Esophagus muscularis mucosa (tissue), 4 donors: ENCODE measurements at regions not wholly inside any gene's neighbourhood (a gene's known extent, or its start where the extent isn't known, plus 50 kb on each side); places are given as distances from the start of the nearest gene placed in this dataset.
A peak's percentile ranks its signal among the peaks of the same experiment; 100 is the strongest.

ENCODE experiments used
- DNase-seq: peaks from one replicate; pipeline ENCODE4 v3.0.0-alpha.2; 2017; ENCODE audit errors: extremely low spot score
- H3K27ac ChIP-seq, 4 donors: fragments of 200-600 bp; sonication (generic); replicated peaks in 1 of 4; 1 replicate in 3 of 4; 2 replicates in 1 of 4; pipeline ENCODE4 v1.5.1; 2016 to 2019; ENCODE audit warnings: mild to moderate bottlenecking in 1 of 4
- H3K27me3 ChIP-seq, 4 donors: fragments of 200-600 bp; sonication (generic); one replicate each; pipeline versions ENCODE4 v1.5.1 to v1.6.0; 2016 to 2019
- H3K36me3 ChIP-seq, 4 donors: fragments of 200-600 bp; sonication (generic); one replicate each; pipeline ENCODE4 v1.5.1; 2016 to 2019
- H3K4me1 ChIP-seq, 4 donors: fragments of 200-600 bp; sonication (generic); one replicate each; pipeline ENCODE4 v1.5.1; 2016 to 2019
- H3K4me3 ChIP-seq, 4 donors: fragments of 200-600 bp; sonication (generic); 1 replicate in 2 of 4; 2 replicates in 2 of 4; pipeline ENCODE4 v1.5.1; 2016 to 2019; ENCODE audit warnings: mild to moderate bottlenecking in 4 of 4, moderate library complexity in 1 of 4
- H3K9me3 ChIP-seq, 4 donors: fragments of 200-600 bp; sonication (generic); 1 replicate in 3 of 4; 2 replicates in 1 of 4; pipeline ENCODE4 v1.5.1; 2016 to 2019
- EP300 ChIP-seq: sonication (generic); formaldehyde crosslinking; IDR thresholded peaks from one replicate; pipeline ENCODE4 v1.6.1; 2017; ENCODE audit warnings: antibody characterized with exemption
- POLR2A ChIP-seq: fragments of 450-650 bp; IDR thresholded peaks from one replicate; pipeline ENCODE4 v1.6.1; 2017; ENCODE audit warnings: antibody characterized with exemption, moderate library complexity, mild to moderate bottlenecking, low read depth
- POLR2AphosphoS5 ChIP-seq, 2 donors: sonication (generic); formaldehyde crosslinking; IDR thresholded peaks; one replicate each; pipeline ENCODE4 v1.6.1; 2017; ENCODE audit warnings: antibody characterized with exemption in 2 of 2
- WGBS: methylation state at CpG from one replicate; pipeline ENCODE4 v1.1.5; 2018; 5-methylcytosine and 5-hydroxymethylcytosine counted together
- intact Hi-C: fragments of 100-400 bp; cut with DNase I; formaldehyde crosslinking; loops from one replicate; pipeline ENCODE4 v1.15.1; 2023
- TF ChIP-seq, protein P1 (sequence below), 3 experiments: fragments of 200-600 bp in 2 of 3; fragments of 450-650 bp in 1 of 3; sonication (generic) in 2 of 3; IDR thresholded peaks; one replicate each; pipeline ENCODE4 v1.5.1; 2017 to 2019; ENCODE audit warnings: antibody characterized with exemption in 3 of 3, mild to moderate bottlenecking in 2 of 3, moderate library complexity in 1 of 3

DNA sequence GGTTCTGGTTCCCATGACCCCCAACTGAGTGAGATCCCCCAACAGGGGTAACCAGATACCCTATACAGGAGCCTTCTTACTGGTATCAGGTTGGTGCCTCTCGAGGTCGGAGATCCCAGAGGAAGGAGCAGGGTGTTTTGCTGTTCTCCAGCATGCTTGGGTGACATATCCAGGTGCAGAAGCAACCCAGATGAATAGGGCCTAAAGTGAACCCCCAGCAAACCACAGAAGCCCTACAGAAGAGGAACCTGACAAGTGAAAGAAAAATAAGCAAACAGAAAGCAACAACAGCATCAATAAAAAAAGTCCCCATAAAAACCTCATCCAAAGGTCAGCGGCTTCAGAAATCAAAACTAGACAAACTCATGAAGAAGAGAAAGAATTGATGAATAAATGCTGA lies 633.4 kb upstream of the CXADR start:
- DNase-seq = no peak
- TF ChIP-seq, protein P1, sequence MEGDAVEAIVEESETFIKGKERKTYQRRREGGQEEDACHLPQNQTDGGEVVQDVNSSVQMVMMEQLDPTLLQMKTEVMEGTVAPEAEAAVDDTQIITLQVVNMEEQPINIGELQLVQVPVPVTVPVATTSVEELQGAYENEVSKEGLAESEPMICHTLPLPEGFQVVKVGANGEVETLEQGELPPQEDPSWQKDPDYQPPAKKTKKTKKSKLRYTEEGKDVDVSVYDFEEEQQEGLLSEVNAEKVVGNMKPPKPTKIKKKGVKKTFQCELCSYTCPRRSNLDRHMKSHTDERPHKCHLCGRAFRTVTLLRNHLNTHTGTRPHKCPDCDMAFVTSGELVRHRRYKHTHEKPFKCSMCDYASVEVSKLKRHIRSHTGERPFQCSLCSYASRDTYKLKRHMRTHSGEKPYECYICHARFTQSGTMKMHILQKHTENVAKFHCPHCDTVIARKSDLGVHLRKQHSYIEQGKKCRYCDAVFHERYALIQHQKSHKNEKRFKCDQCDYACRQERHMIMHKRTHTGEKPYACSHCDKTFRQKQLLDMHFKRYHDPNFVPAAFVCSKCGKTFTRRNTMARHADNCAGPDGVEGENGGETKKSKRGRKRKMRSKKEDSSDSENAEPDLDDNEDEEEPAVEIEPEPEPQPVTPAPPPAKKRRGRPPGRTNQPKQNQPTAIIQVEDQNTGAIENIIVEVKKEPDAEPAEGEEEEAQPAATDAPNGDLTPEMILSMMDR (IDR thresholded peaks at IDR 0.05) = no peak
- TF ChIP-seq EP300 (no peak), POLR2A (no peak), POLR2AphosphoS5 (IDR thresholded peaks at IDR 0.05) (no peak)
- Histone ChIP-seq H3K4me3 (no peak overlapping the region), H3K27me3 (no peaks in the 10 kb centered on the region), H3K4me1 (no peaks in the 10 kb centered on the region), H3K27ac (no peak overlapping the region), H3K9me3 (no peaks in the 10 kb centered on the region), H3K36me3 (no peaks in the 10 kb centered on the region)
- WGBS = 97% methylated on average over 3 of the region's 3 CpGs
- intact Hi-C loops = no loop called here

DNA sequence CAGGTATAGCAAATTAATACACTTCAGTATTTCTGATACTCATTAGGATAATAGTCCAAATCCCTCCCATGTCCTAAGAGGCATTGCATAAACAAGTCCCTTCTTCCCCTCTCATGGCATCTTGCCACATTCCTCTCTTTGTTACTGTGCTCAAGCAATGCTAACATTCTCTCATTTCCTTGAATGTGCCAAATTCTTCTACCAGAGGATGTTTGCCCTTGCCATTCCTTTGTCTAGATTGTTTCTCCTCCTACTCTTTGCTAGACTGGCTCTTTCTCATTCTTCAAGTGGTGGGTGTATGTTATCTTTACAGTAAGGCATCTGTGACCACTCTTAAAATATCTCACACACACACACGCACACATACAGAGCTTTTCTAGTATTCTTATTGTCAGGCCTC lies 621.0 kb upstream of the CXADR start:
- intact Hi-C loops = no loop called here
- Histone ChIP-seq H3K9me3 (no peaks in the 10 kb centered on the region), H3K4me1 (peaks cover 0 to 14% (median 9%) of the 10 kb centered on the region in 4 donors), H3K27me3 (no peaks in the 10 kb centered on the region), H3K27ac (no peak overlapping the region), H3K4me3 (no peak overlapping the region), H3K36me3 (no peaks in the 10 kb centered on the region)
- no peak for TF ChIP-seq POLR2A
- TF ChIP-seq, protein P1 (IDR thresholded peaks at IDR 0.05) = no peak
- no peak for TF ChIP-seq EP300
- TF ChIP-seq POLR2AphosphoS5 (IDR thresholded peaks at IDR 0.05) = no peak
- no peak for DNase-seq
- 82% methylated on average over 1 of the region's 1 CpG for WGBS

DNA sequence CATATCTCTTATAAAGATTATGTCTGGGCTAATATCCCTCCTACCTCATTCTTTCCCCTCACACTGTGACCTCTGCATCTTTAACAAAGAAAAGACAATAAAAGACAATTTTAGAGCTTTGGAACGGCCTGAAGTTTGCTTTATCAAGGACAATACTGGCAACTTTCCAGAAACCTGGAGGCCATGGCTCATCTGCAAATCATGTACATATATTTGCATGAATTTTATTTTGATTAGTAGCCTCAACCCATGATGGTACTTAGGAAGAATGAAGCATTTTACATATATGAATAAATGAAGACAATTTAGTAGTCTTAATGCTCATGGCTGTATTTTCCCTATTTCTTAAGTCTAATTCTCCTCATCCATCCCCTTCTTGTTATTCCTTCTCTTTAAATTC lies 612.2 kb upstream of the CXADR start:
- no peak for TF ChIP-seq POLR2AphosphoS5 (IDR thresholded peaks at IDR 0.05)
- no peak for TF ChIP-seq EP300
- TF ChIP-seq POLR2A = no peak
- TF ChIP-seq, protein P1 (IDR thresholded peaks at IDR 0.05) = no peak
- 62% methylated on average over 1 of the region's 1 CpG for WGBS
- no peak overlapping the region for H3K27ac ChIP-seq
- DNase-seq = no peak
- no peak overlapping the region for H3K4me3 ChIP-seq
- no peaks in the 10 kb centered on the region for H3K4me1 ChIP-seq
- no peaks in the 10 kb centered on the region for H3K36me3 ChIP-seq
- intact Hi-C loops = no loop called here
- H3K27me3 ChIP-seq = no peaks in the 10 kb centered on the region
- H3K9me3 ChIP-seq = no peaks in the 10 kb centered on the region

DNA sequence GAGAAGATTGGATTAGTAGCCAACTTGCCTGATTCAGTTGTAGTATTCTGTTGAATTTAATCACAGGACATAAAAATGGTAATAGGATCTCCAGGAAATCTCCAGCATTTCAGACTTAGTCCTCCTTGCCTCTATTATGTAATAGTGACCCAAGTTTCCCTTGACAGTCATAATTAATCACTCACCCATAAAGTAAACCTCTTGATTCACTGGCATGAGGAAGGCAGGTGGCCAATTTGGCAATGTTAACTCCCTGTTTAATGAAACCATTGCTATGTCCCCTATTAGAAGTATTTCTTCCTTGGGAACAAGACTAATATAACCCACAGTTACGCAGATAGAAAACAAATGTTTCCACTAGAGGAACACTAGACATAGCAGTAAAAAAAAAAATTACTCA lies 604.8 kb upstream of the CXADR start:
- TF ChIP-seq, protein P1 (IDR thresholded peaks at IDR 0.05) = no peak
- TF ChIP-seq POLR2AphosphoS5 (IDR thresholded peaks at IDR 0.05) = peak in 1 of 2 donors; percentile 78
- H3K36me3 ChIP-seq = no peaks in the 10 kb centered on the region
- H3K4me3 ChIP-seq = no peak overlapping the region
- intact Hi-C loops = no loop called here
- H3K27me3 ChIP-seq = no peaks in the 10 kb centered on the region
- WGBS = 37% methylated on average over 1 of the region's 1 CpG
- peaks cover 0 to 44% (median 28%) of the 10 kb centered on the region in 4 donors for H3K4me1 ChIP-seq
- H3K9me3 ChIP-seq = no peaks in the 10 kb centered on the region
- no peak for DNase-seq
- H3K27ac ChIP-seq = peak overlapping the region; percentile 40 to 66 (median 54)

DNA sequence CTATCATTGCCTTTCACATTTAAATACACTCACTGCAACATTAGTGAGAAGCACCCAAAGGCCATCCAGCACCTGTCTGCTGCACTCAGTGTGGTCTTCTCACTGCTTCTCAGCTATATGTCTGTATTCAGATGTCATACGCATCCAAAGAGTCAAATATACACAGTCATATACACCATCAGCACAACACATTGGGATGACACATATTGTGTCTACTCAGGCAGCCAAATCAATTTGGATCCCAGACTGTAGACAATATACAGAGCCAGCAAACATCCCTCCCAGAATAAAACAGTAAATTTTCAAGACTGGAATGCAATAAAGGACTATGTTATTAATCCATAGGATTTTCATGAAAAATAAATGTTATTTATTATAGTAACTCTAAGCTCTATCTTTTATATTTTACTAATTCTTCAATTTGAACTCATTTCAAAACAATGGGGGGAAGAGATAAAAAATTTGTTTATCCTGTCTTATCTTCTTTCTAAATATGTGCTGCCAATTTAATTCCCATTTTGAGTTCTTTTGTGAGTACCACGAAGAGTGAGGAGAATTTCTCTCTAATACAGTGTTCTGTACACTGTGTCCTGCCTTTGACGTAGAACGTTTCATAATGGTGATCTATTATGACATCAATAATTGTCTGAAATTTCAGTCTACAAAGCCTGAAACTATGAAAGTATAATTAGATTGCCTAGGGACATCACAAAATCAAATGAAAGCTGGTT lies 602.2 kb upstream of the CXADR start:
- H3K4me3 ChIP-seq = no peak overlapping the region
- peaks cover 0 to 44% (median 28%) of the 10 kb centered on the region in 4 donors for H3K4me1 ChIP-seq
- H3K27me3 ChIP-seq = no peaks in the 10 kb centered on the region
- peak overlapping the region in 2 of 4 donors; percentile 5 to 40 for H3K27ac ChIP-seq
- DNase-seq = no peak
- H3K9me3 ChIP-seq = no peaks in the 10 kb centered on the region
- no peak for TF ChIP-seq EP300
- peak in 1 of 2 donors; percentile 24 for TF ChIP-seq POLR2AphosphoS5 (IDR thresholded peaks at IDR 0.05)
- no peaks in the 10 kb centered on the region for H3K36me3 ChIP-seq
- WGBS = 62% methylated on average over 4 of the region's 4 CpGs
- intact Hi-C loops = no loop called here
